GM12875 (cell line): ENCODE measurements at regions not wholly inside any gene's neighbourhood (a gene's known extent, or its start where the extent isn't known, plus 50 kb on each side); places are given as distances from the start of the nearest gene placed in this dataset.
"Not testable (repeated sequence)": the region's sequence is repeated elsewhere in the genome, so short reads cannot be mapped to it uniquely, and the experiment has no call there.

ENCODE experiments used
- H3K4me3 ChIP-seq: one replicate; pipeline ENCODE4 v1.5.1; 2011; ENCODE audit warnings: low read depth, low read length, control low read depth
- CTCF ChIP-seq: IDR thresholded peaks from 2 replicates; pipeline ENCODE4 v1.5.1; 2011; ENCODE audit warnings: low read depth, mild to moderate bottlenecking, control low read depth, inconsistent platforms, low read length, moderate library complexity, borderline replicate concordance; ENCODE audit not compliant: insufficient read depth

DNA sequence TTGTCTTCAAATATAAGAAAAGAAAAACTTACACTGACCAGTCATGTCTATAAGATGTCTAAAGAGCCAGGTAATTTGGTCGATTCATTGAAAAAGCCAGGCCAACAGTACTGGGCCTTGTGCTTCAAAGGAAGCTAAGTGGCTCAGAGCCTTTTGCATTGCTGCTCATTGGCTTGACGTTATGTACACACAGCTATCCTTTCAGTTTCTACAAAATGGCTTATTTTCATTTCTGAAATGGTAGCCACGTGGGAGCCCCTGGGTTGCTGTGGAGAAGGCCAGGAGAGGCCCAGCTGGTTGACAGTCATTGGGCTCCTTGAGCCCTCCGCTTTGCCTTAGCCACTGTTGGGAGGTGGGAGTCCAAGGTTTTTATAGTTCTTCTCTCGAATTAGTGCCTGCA lies 199.1 kb upstream of the CXorf66 start:
- no peak overlapping the region for H3K4me3 ChIP-seq
- no peak for TF ChIP-seq CTCF

GRCh38 chrX:140163371-140164159 lies 198.2 kb upstream of the CXorf66 start:
- TF ChIP-seq CTCF: no peak
- no peak overlapping the region for H3K4me3 ChIP-seq

DNA sequence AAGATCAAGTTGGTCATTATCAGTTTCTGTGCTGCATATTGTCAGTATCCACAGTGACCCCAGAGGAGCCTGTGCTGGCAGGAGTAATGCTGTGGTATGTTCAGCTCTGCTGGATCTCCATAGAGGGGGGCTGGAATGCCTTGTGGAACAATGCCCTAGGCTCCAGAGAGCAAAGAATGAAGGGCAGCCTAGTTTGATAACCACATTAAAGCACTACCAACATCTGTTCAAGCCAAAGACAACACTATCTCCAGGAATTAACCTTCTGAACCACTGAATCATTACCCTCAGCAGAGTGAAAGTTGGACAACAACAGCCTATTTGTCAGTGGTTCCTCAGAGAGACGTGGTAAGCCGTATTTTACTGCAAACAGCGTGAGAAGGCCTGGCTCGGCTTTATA lies 192.3 kb upstream of the CXorf66 start:
- H3K4me3 ChIP-seq: no peak overlapping the region
- TF ChIP-seq CTCF: no peak

DNA sequence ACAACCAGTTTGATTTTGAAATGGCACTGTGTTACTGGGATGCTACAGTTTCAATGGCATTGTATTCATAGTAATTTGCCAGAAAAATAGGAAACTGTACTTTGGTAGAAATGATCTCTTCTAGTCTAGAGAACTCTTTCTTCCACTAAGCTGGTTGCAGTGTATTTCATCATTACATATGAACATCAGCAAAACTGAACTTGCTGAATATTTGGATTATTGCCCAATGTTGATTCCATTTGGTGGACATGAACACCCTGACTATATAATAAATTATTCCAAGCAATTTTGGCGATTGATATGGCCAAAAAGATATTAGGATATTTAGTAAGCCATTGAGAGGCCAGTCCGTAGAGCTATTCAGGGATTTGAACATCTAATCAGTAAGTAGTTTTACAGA lies 191.8 kb upstream of the CXorf66 start:
- TF ChIP-seq CTCF: no peak
- H3K4me3 ChIP-seq: no peak overlapping the region

GRCh38 chrX:140151316-140151715 lies 186.0 kb upstream of the CXorf66 start:
- TF ChIP-seq CTCF: no peak
- no peak overlapping the region for H3K4me3 ChIP-seq

- H3K4me3 ChIP-seq: no peak overlapping the region
- no peak for TF ChIP-seq CTCF
These were observed 184.4 kb upstream of the CXorf66 start for GRCh38 chrX:140149761-140150160.

GRCh38 chrX:140141444-140142029 lies 176.2 kb upstream of the CXorf66 start:
- TF ChIP-seq CTCF: peak; percentile 62

DNA sequence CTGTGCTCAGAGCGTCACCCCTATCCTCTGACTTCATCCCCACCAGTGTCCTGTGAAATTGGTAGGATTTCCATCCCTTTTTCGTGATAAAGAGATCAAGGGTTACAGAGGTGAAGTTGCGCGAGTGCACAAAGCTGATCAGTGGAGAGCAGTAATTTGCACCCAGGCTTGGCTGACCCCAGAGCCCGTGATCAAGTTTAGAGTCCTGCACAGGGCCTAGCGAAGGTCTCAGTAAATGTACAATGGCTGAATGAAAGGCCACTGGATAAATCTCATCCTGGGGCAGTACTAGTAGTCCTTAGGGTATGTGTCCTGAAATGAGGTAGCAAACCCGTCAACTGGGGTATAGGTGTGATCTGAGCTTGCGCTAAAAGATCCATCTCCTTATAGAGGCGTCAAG lies 173.2 kb upstream of the CXorf66 start:
- H3K4me3 ChIP-seq: not testable (repeated sequence)

More at GRCh38 chrX:140141444-140142029, 176.2 kb upstream of the CXorf66 start:
- no peak overlapping the region for H3K4me3 ChIP-seq

DNA sequence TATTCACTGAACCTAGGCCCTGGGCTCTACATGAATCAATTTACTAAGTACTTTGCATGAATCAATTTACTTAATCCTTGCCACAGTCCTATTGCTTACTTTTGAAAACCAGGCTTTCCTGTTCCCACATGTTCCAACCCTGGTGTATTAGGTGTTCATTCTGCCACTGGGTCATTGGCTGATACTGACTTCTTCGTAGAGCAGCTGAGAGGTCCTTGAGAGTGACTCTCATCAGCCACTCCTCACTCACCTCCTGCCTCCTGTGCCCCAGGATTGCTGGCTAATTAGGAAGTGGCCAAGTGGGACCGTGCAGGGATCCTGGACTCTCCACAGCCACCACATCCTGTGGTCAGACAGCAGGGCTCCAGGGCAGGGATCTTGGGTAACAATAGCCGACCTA lies 172.7 kb upstream of the CXorf66 start:
- not testable (repeated sequence) for H3K4me3 ChIP-seq
